Neuronal stem cell (in vitro differentiated cells): ENCODE measurements at regions not wholly inside any gene's neighbourhood (a gene's known extent, or its start where the extent isn't known, plus 50 kb on each side); places are given as distances from the start of the nearest gene placed in this dataset.

Experiments used
- DNase-seq: peaks from one replicate; pipeline ENCODE4 v3.0.0-alpha.2; 2013; ENCODE audit warnings: low spot score
- H2AFZ ChIP-seq: one replicate; pipeline ENCODE4 v1.6.1; 2013; ENCODE audit warnings: mild to moderate bottlenecking, low read length, inconsistent platforms
- H2AK5ac ChIP-seq: 2 replicates; pipeline ENCODE4 v1.6.1; 2013; ENCODE audit warnings: low read depth, mild to moderate bottlenecking, inconsistent platforms, low read length, moderate library complexity, mixed read lengths
- H2BK120ac ChIP-seq: 2 replicates; pipeline ENCODE4 v1.6.1; 2013; ENCODE audit warnings: low read depth, mild to moderate bottlenecking, inconsistent platforms, low read length, moderate library complexity, mixed read lengths
- H2BK12ac ChIP-seq: one replicate; pipeline ENCODE4 v1.6.1; 2013; ENCODE audit warnings: low read length, inconsistent platforms
- H2BK15ac ChIP-seq: 2 replicates; pipeline ENCODE4 v1.6.1; 2013; ENCODE audit warnings: mild to moderate bottlenecking, low read length, inconsistent platforms, mixed read lengths
- H2BK5ac ChIP-seq: one replicate; pipeline ENCODE4 v1.6.1; 2013; ENCODE audit warnings: inconsistent platforms, mild to moderate bottlenecking, low read length, moderate library complexity
- H3K14ac ChIP-seq: one replicate; pipeline ENCODE4 v1.6.1; 2013; ENCODE audit warnings: low read length, inconsistent platforms
- H3K18ac ChIP-seq: 2 replicates; pipeline ENCODE4 v1.6.1; 2013; ENCODE audit warnings: low read length, inconsistent platforms
- H3K23ac ChIP-seq: 2 replicates; pipeline ENCODE4 v1.6.1; 2013; ENCODE audit warnings: low read depth, mild to moderate bottlenecking, mixed read lengths, low read length, inconsistent platforms; ENCODE audit not compliant: poor library complexity
- H3K27ac ChIP-seq: replicated peaks from 3 replicates; pipeline ENCODE4 v1.5.1; 2013; ENCODE audit warnings: low read length, inconsistent platforms
- H3K27me3 ChIP-seq, 3 experiments: 2 replicates each; pipeline ENCODE4 v1.6.1; 2013; ENCODE audit warnings: low read length in 3 of 3, mild to moderate bottlenecking in 2 of 3, inconsistent platforms in 1 of 3, low read depth in 1 of 3, mixed read lengths in 1 of 3, moderate library complexity in 1 of 3; ENCODE audit not compliant: control insufficient read depth in 3 of 3, insufficient read depth in 3 of 3
- H3K36me3 ChIP-seq, 2 donors: replicated peaks in 1 of 2; 2 replicates each; pipeline ENCODE4 v1.6.1; 2013; ENCODE audit warnings: low read length in 2 of 2; ENCODE audit not compliant: control insufficient read depth in 2 of 2, insufficient read depth in 2 of 2
- H3K4ac ChIP-seq: 2 replicates; pipeline ENCODE4 v1.6.1; 2013; ENCODE audit warnings: inconsistent platforms, mild to moderate bottlenecking, low read length, moderate library complexity
- H3K4me1 ChIP-seq, 2 donors: 1 replicate in 1 of 2; 2 replicates in 1 of 2; pipeline ENCODE4 v1.6.1; 2013; ENCODE audit warnings: low read length in 2 of 2, low read depth in 1 of 2; ENCODE audit not compliant: control insufficient read depth in 2 of 2, insufficient read depth in 1 of 2
- H3K4me2 ChIP-seq: one replicate; pipeline ENCODE4 v1.6.1; 2013; ENCODE audit warnings: mild to moderate bottlenecking, low read length, inconsistent platforms; ENCODE audit not compliant: insufficient read depth, poor library complexity, severe bottlenecking
- H3K4me3 ChIP-seq, 2 donors: 2 replicates each; pipeline ENCODE4 v1.5.1; 2013; ENCODE audit warnings: low read length in 2 of 2, mild to moderate bottlenecking in 2 of 2, inconsistent platforms in 1 of 2, moderate library complexity in 1 of 2
- H3K79me1 ChIP-seq: one replicate; pipeline ENCODE4 v1.6.1; 2013; ENCODE audit warnings: low read depth, mild to moderate bottlenecking, inconsistent platforms, low read length, moderate library complexity
- H3K9ac ChIP-seq: one replicate; pipeline ENCODE4 v1.6.1; 2013; ENCODE audit warnings: mild to moderate bottlenecking, low read depth, low read length, inconsistent platforms; ENCODE audit not compliant: poor library complexity
- H3K9me3 ChIP-seq, 2 donors: replicated peaks in 1 of 2; 2 replicates each; pipeline versions ENCODE3 to v1.6.1; 2013; ENCODE audit warnings: low read length in 2 of 2, mild to moderate bottlenecking in 2 of 2, inconsistent platforms in 1 of 2, low read depth in 1 of 2, mixed read lengths in 1 of 2, moderate library complexity in 1 of 2; ENCODE audit not compliant: control insufficient read depth in 2 of 2, insufficient read depth in 1 of 2
- H4K8ac ChIP-seq: one replicate; pipeline ENCODE4 v1.6.1; 2013; ENCODE audit warnings: low read depth, mild to moderate bottlenecking, inconsistent platforms, low read length, moderate library complexity
- H4K91ac ChIP-seq: one replicate; pipeline ENCODE4 v1.6.1; 2013; ENCODE audit warnings: low read length, low read depth, mild to moderate bottlenecking, inconsistent platforms; ENCODE audit not compliant: poor library complexity
- WGBS, 2 donors: extraction: QIAGEN DNeasy Blood & Tissue Kit; methylation state at CpG; one replicate each; pipeline ENCODE4 v1.1.7; 2013; ENCODE audit warnings: missing lambda C conversion rate in 2 of 2, mixed read lengths in 1 of 2; ENCODE audit not compliant: insufficient read length in 2 of 2, insufficient replicate concordance in 1 of 2; ENCODE audit errors: extremely low coverage in 2 of 2; 5-methylcytosine and 5-hydroxymethylcytosine counted together

DNA sequence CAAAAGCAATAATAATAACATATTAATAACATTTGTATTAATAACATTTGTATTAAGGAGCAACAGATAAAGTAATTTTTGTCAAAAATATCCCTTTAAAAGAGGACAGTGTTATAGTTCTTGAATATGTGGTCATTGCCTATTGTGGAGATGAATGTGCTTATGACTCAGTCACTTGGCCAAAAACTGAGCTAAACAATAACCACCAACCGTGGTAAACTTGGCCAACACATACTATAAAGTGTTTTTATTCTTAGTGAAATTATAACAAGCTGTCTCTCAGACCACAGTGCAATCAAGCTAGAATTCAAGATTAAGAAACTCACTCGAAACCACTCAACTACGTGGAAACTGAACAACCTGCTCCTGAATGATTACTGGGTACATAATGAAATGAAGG, 159.2 kb upstream of the PLPPR1 start:
- no peak overlapping the region for H3K14ac ChIP-seq
- no peaks in the 10 kb centered on the region for H3K27me3 ChIP-seq
- H2BK15ac ChIP-seq = no peak overlapping the region
- H2BK120ac ChIP-seq = no peak overlapping the region
- no peak overlapping the region for H4K8ac ChIP-seq
- H3K4me1 ChIP-seq = no peaks in the 10 kb centered on the region
- H2BK5ac ChIP-seq = no peak overlapping the region
- H3K18ac ChIP-seq = no peak overlapping the region
- H2BK12ac ChIP-seq = no peak overlapping the region
- H2AK5ac ChIP-seq = no peak overlapping the region
- H3K79me1 ChIP-seq = no peaks in the 10 kb centered on the region
- no peak overlapping the region for H2AFZ ChIP-seq
- no peak overlapping the region for H3K4me2 ChIP-seq
- H3K27ac ChIP-seq = no peak overlapping the region
- no peaks in the 10 kb centered on the region for H3K36me3 ChIP-seq
- no peak overlapping the region for H3K9ac ChIP-seq
- no CpG with 5 or more reads among the region's 3 CpGs for WGBS, 2 donors
- no peak overlapping the region for H3K23ac ChIP-seq
- no peak overlapping the region for H3K4ac ChIP-seq
- H4K91ac ChIP-seq = no peak overlapping the region
- no peak for DNase-seq
- no peak overlapping the region for H3K4me3 ChIP-seq
- no peaks in the 10 kb centered on the region for H3K9me3 ChIP-seq

DNA sequence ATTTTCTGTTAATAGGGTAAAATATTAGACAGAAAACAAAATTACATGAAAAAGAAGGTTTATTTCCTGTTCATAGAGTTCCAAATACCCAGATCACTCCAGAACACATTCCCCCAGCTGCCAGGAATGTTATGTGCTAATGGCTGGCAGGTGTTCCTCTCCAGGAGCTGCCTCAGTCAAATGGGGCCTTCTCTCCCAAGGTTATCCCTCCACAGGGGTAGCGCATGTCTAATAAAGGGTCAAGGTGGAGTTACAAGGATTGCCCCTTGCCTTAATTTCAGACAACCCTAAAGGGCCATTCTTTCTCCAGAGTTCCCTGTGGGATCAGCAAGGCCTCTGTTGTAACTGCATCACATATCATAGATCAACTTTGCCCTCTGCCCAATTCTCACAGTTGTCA, 148.6 kb upstream of the PLPPR1 start:
- Histone ChIP-seq H3K79me1 (no peaks in the 10 kb centered on the region), H3K36me3 (no peaks in the 10 kb centered on the region), H3K4ac (no peak overlapping the region), H2BK5ac (no peak overlapping the region), H4K91ac (no peak overlapping the region), H2BK120ac (no peak overlapping the region), H2AK5ac (no peak overlapping the region), H2BK12ac (no peak overlapping the region), H3K4me1 (peaks cover 2 to 5% of the 10 kb centered on the region in 2 donors), H3K23ac (no peak overlapping the region), H4K8ac (no peak overlapping the region), H3K27ac (no peak overlapping the region), H2AFZ (no peak overlapping the region), H3K9ac (no peak overlapping the region), H3K4me2 (no peak overlapping the region), H3K27me3 (no peaks in the 10 kb centered on the region), H3K4me3 (no peak overlapping the region), H3K9me3 (no peaks in the 10 kb centered on the region), H2BK15ac (no peak overlapping the region), H3K18ac (no peak overlapping the region), H3K14ac (no peak overlapping the region)
- WGBS, 2 donors = no CpG with 5 or more reads among the region's 1 CpG
- DNase-seq = no peak

DNA sequence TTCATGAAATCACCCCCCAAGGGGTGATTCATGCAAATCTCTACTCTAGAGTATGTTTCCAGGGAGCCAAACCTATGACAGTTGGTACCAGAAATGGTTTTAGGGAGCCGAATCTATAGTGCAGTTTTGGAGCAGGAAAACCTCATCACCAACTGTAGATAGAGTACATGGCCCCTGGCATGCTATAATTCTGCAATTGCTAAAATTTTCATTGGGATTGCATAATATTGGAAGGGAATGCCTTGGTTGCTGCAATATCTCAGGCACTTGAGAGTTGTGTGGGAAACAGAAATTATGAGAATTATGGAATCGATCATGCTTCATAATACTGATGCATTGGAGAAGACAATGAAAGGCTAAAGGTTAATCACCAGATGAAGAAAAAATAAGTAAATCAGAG, 148.2 kb upstream of the PLPPR1 start:
- no peak overlapping the region for H4K8ac ChIP-seq
- WGBS, 2 donors = no CpG with 5 or more reads among the region's 2 CpGs
- H3K79me1 ChIP-seq = no peaks in the 10 kb centered on the region

DNA sequence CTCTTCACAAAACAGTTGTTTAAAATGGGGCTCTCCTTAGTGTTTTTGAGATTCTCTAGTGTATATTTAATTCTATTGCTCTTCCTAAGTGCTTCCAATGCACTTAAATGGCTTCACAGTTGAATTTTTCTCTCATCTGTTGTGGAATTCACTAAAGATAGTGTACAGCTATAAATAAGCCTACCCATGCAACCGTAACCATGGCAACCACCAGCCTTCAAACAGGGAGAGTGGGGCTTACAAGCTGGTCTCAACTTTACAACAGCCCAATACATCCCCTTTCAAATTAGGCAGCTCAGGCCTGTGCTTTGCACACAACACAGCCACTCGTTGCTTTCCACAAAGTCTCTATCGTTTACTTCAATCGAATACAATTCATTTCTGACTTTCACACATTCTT, 144.0 kb upstream of the PLPPR1 start:
- no peak overlapping the region for H2BK5ac ChIP-seq
- no peak overlapping the region for H3K14ac ChIP-seq
- H3K4me2 ChIP-seq = no peak overlapping the region
- no peak overlapping the region for H2BK120ac ChIP-seq
- H3K27ac ChIP-seq = no peak overlapping the region
- no peaks in the 10 kb centered on the region for H3K27me3 ChIP-seq
- H2BK12ac ChIP-seq = no peak overlapping the region
- no peak overlapping the region for H3K9ac ChIP-seq
- H3K4me3 ChIP-seq = no peak overlapping the region
- no peaks in the 10 kb centered on the region for H3K9me3 ChIP-seq
- H3K79me1 ChIP-seq = no peaks in the 10 kb centered on the region
- no peak overlapping the region for H4K8ac ChIP-seq
- H3K18ac ChIP-seq = no peak overlapping the region
- no peaks in the 10 kb centered on the region for H3K36me3 ChIP-seq
- H3K23ac ChIP-seq = no peak overlapping the region
- no CpG with 5 or more reads among the region's 4 CpGs for WGBS, 2 donors
- H4K91ac ChIP-seq = no peak overlapping the region
- no peak overlapping the region for H2BK15ac ChIP-seq
- peaks cover 2 to 6% of the 10 kb centered on the region in 2 donors for H3K4me1 ChIP-seq
- no peak overlapping the region for H2AFZ ChIP-seq
- no peak overlapping the region for H2AK5ac ChIP-seq
- peak; percentile 33 for DNase-seq
- H3K4ac ChIP-seq = no peak overlapping the region

More for the DNA sequence above, 148.2 kb upstream of the PLPPR1 start:
- Histone ChIP-seq H2BK5ac (no peak overlapping the region), H3K23ac (no peak overlapping the region), H3K9ac (no peak overlapping the region), H3K4me3 (no peak overlapping the region), H2AK5ac (no peak overlapping the region), H2BK12ac (no peak overlapping the region), H3K27me3 (no peaks in the 10 kb centered on the region), H2AFZ (no peak overlapping the region), H3K4ac (no peak overlapping the region), H3K14ac (no peak overlapping the region), H3K36me3 (no peaks in the 10 kb centered on the region), H2BK15ac (no peak overlapping the region), H3K4me2 (no peak overlapping the region), H4K91ac (no peak overlapping the region), H3K4me1 (peaks cover 2 to 6% of the 10 kb centered on the region in 2 donors), H2BK120ac (no peak overlapping the region), H3K27ac (no peak overlapping the region), H3K18ac (no peak overlapping the region), H3K9me3 (no peaks in the 10 kb centered on the region)
- no peak for DNase-seq
